Endodermal cell (in vitro differentiated cells): ENCODE measurements at regions not wholly inside any gene's neighbourhood (a gene's known extent, or its start where the extent isn't known, plus 50 kb on each side); places are given as distances from the start of the nearest gene placed in this dataset.
A peak's percentile ranks its signal among the peaks of the same experiment; 100 is the strongest.
"Not testable (repeated sequence)": the region's sequence is repeated elsewhere in the genome, so short reads cannot be mapped to it uniquely, and the experiment has no call there.

Experiments used
- DNase-seq: peaks from one replicate; pipeline ENCODE4 v3.0.0-alpha.2; 2017
- H3K27ac ChIP-seq: 2 replicates; pipeline ENCODE4 v1.5.1; 2013; ENCODE audit warnings: mild to moderate bottlenecking, low read depth, low read length, moderate library complexity
- H3K27me3 ChIP-seq: 2 replicates; pipeline ENCODE4 v1.6.1; 2013; ENCODE audit warnings: mild to moderate bottlenecking, low read length, moderate library complexity; ENCODE audit not compliant: insufficient read depth, control insufficient read depth, poor library complexity, severe bottlenecking
- H3K36me3 ChIP-seq: 2 replicates; pipeline ENCODE4 v1.7.0; 2013; ENCODE audit warnings: mild to moderate bottlenecking, low read length, moderate library complexity; ENCODE audit not compliant: control insufficient read depth, insufficient read depth
- H3K4me1 ChIP-seq: one replicate; pipeline ENCODE4 v1.7.0; 2013; ENCODE audit warnings: low read length; ENCODE audit not compliant: control insufficient read depth, insufficient read depth
- H3K4me3 ChIP-seq: 2 replicates; pipeline ENCODE4 v1.5.1; 2013; ENCODE audit warnings: mild to moderate bottlenecking, low read length, moderate library complexity
- H3K9ac ChIP-seq: 2 replicates; pipeline ENCODE4 v1.6.1; 2013; ENCODE audit warnings: mild to moderate bottlenecking, low read length, moderate library complexity; ENCODE audit not compliant: poor library complexity, severe bottlenecking; ENCODE audit errors: extremely low read depth
- H3K9me3 ChIP-seq: 2 replicates; pipeline ENCODE4 v1.6.1; 2013; ENCODE audit warnings: mild to moderate bottlenecking, low read length, moderate library complexity; ENCODE audit not compliant: control insufficient read depth
- H3K27ac Mint-ChIP-seq: 2 replicates; pipeline ENCODE4 v1.8.0; 2020; ENCODE audit warnings: mixed read lengths
- H3K27me3 Mint-ChIP-seq: 2 replicates; pipeline ENCODE4 v1.8.0; 2021; ENCODE audit warnings: mild to moderate bottlenecking, mixed read lengths; ENCODE audit not compliant: insufficient read depth
- H3K36me3 Mint-ChIP-seq: 2 replicates; pipeline ENCODE4 v1.8.0; 2020; ENCODE audit warnings: low read depth, mixed read lengths
- H3K4me1 Mint-ChIP-seq: 2 replicates; pipeline ENCODE4 v1.8.0; 2020; ENCODE audit warnings: mixed read lengths
- H3K4me3 Mint-ChIP-seq: 2 replicates; pipeline ENCODE4 v1.8.0; 2020; ENCODE audit warnings: mild to moderate bottlenecking, moderate library complexity, mixed read lengths
- H3K9me3 Mint-ChIP-seq: 2 replicates; pipeline ENCODE4 v1.8.0; 2020; ENCODE audit warnings: mild to moderate bottlenecking, mixed read lengths
- WGBS, 2 experiments: methylation state at CpG; one replicate each; pipeline versions ENCODE4 v1.1.5 to v1.1.7; 2013; ENCODE audit warnings: missing lambda C conversion rate in 2 of 2, mixed read lengths in 1 of 2; ENCODE audit not compliant: insufficient coverage in 1 of 2, insufficient read length in 1 of 2; 5-methylcytosine and 5-hydroxymethylcytosine counted together
- TF ChIP-seq, protein P1 (sequence below): fragments of 200-600 bp; sonication (generic); conservative IDR thresholded peaks from 2 replicates; pipeline ENCODE4 v1.5.0; 2021; ENCODE audit warnings: antibody characterized with exemption, mild to moderate bottlenecking

DNA sequence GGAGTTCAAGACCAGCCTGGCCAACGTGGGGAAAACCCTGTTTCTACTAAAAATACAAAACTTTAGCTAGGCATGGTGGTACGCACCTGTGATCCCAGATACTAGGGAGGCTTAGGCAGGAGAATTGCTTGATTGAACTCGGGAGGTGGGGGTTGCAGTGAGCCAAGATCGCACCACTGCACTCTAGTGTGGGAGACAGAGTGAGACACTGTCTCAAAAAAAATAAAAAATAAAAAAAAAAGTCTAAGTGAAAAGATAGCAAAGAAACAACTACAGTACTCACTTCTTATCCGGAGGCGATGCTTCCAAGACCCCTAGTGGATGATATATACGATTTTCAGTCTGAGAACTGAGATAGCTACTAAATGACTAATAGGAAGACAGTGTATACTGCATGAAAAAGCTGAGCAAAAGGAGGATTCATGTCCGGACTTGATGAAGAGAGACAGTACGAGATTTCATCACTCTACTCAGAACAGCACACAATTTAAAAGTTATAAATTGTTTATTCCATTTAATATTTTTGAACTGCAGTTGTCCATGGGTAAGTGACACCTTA is 138.7 kb upstream of the GOLGA6L6 start:
- H3K27ac Mint-ChIP-seq, DNase-seq, H3K4me1 Mint-ChIP-seq, H3K4me3 ChIP-seq, H3K36me3 ChIP-seq, H3K27me3 ChIP-seq, H3K4me3 Mint-ChIP-seq, H3K9ac ChIP-seq, H3K4me1 ChIP-seq, H3K9me3 Mint-ChIP-seq, H3K9me3 ChIP-seq, H3K27ac ChIP-seq, H3K27me3 Mint-ChIP-seq, H3K36me3 Mint-ChIP-seq: not testable (repeated sequence)
- WGBS, 2 experiments, result no CpG with 5 or more reads among the region's 9 CpGs

DNA sequence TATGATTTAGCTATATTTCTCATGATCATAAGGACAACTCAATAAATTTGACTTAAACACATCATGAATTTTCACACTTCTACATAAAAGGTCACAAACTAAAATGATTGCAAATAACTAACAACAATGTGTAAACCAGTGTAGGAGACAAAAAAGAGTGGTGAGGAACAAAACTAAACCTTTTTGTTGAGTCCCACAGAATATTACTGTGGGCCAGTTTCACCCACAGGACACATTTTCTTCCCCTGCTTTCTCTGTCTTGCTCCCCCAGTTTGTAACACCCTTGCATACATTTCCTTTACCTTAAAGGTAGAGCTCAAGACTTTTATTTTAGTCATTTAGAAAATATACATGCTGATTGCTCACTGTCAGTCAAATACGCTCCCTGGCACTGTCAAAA is 130.9 kb upstream of the GOLGA6L6 start:
- H3K9me3 Mint-ChIP-seq, result peaks cover 23% of the 10 kb centered on the region
- H3K27ac Mint-ChIP-seq, result no peak overlapping the region
- Histone ChIP-seq H3K4me1 (no peaks in the 10 kb centered on the region), H3K9ac (no peak overlapping the region), H3K27me3 (no peaks in the 10 kb centered on the region), H3K9me3 (peaks cover 29% of the 10 kb centered on the region), H3K4me3 (peak overlapping the region; percentile 3), H3K36me3 (no peaks in the 10 kb centered on the region), H3K27ac (no peak overlapping the region)
- TF ChIP-seq, protein P1, sequence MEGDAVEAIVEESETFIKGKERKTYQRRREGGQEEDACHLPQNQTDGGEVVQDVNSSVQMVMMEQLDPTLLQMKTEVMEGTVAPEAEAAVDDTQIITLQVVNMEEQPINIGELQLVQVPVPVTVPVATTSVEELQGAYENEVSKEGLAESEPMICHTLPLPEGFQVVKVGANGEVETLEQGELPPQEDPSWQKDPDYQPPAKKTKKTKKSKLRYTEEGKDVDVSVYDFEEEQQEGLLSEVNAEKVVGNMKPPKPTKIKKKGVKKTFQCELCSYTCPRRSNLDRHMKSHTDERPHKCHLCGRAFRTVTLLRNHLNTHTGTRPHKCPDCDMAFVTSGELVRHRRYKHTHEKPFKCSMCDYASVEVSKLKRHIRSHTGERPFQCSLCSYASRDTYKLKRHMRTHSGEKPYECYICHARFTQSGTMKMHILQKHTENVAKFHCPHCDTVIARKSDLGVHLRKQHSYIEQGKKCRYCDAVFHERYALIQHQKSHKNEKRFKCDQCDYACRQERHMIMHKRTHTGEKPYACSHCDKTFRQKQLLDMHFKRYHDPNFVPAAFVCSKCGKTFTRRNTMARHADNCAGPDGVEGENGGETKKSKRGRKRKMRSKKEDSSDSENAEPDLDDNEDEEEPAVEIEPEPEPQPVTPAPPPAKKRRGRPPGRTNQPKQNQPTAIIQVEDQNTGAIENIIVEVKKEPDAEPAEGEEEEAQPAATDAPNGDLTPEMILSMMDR, result no peak
- no peaks in the 10 kb centered on the region for H3K27me3 Mint-ChIP-seq
- H3K36me3 Mint-ChIP-seq, result no peaks in the 10 kb centered on the region
- no peak overlapping the region for H3K4me3 Mint-ChIP-seq
- no peaks in the 10 kb centered on the region for H3K4me1 Mint-ChIP-seq
- no peak for DNase-seq
- WGBS, 2 experiments, result 50 to 100% methylated on average over 1 of the region's 1 CpG

DNA sequence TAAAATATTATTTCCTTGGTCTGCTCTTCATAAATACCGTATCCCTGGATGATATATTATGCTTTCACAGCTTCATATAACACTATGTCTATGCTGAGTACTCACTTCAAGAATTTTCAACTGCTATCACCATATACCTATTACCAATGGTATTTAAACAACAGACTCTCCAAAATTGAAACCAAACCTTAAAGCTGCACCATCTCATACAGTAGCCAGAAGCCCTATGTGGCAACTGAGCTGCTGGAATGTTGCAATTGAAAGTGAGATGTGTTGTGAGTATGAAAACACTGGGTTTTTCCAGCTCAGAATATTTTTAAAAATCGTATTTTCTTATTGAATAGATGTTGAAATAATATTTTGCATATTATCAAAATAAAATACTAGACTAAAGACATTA is 130.1 kb upstream of the GOLGA6L6 start:
- peaks cover 23% of the 10 kb centered on the region for H3K9me3 Mint-ChIP-seq
- H3K36me3 ChIP-seq, result no peaks in the 10 kb centered on the region
- WGBS, 2 experiments, result 47 to 75% methylated on average over 1 of the region's 2 CpGs

DNA sequence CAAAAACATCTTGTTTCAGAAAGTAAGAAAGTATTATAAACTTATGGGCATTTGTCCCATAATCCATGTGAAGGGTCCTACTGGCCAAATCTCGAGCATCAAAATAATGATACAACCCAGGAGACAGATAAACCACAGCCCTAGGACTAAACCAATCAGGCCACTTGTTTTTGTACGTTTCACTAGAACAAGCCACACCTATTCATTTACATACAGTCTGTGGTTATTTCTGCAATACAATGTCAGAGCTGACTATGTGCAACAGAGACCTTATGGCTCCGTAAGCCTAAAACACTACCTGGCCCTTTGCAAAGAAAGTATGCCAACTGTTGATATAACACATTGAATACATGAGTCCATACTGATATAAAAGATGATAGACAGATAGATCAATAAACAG is 124.8 kb upstream of the GOLGA6L6 start:
- not testable (repeated sequence) for H3K27me3 Mint-ChIP-seq, DNase-seq, H3K4me1 ChIP-seq, H3K4me1 Mint-ChIP-seq, H3K36me3 ChIP-seq, H3K4me3 Mint-ChIP-seq, H3K27me3 ChIP-seq, H3K36me3 Mint-ChIP-seq, H3K27ac Mint-ChIP-seq, H3K4me3 ChIP-seq, H3K27ac ChIP-seq, H3K9ac ChIP-seq
- H3K9me3 Mint-ChIP-seq, result peaks cover 26% of the 10 kb centered on the region
- peaks cover 64% of the 10 kb centered on the region for H3K9me3 ChIP-seq
- 55 to 64% methylated on average over 3 of the region's 3 CpGs for WGBS, 2 experiments

More for the DNA sequence above, 130.1 kb upstream of the GOLGA6L6 start:
- H3K4me3 Mint-ChIP-seq, result no peak overlapping the region
- H3K27ac ChIP-seq, result no peak overlapping the region
- no peak overlapping the region for H3K4me3 ChIP-seq
- H3K27me3 ChIP-seq, result no peaks in the 10 kb centered on the region
- H3K9ac ChIP-seq, result no peak overlapping the region
- DNase-seq, result no peak
- TF ChIP-seq, protein P1, result no peak
- H3K4me1 Mint-ChIP-seq, result no peaks in the 10 kb centered on the region
- H3K9me3 ChIP-seq, result peaks cover 37% of the 10 kb centered on the region
- H3K36me3 Mint-ChIP-seq, result no peaks in the 10 kb centered on the region
- H3K27me3 Mint-ChIP-seq, result no peaks in the 10 kb centered on the region
- H3K4me1 ChIP-seq, result no peaks in the 10 kb centered on the region
- no peak overlapping the region for H3K27ac Mint-ChIP-seq
